ENCODE measurements at regions not wholly inside any gene's neighbourhood (a gene's known extent, or its start where the extent isn't known, plus 50 kb on each side); places are given as distances from the start of the nearest gene placed in this dataset.

DNA sequence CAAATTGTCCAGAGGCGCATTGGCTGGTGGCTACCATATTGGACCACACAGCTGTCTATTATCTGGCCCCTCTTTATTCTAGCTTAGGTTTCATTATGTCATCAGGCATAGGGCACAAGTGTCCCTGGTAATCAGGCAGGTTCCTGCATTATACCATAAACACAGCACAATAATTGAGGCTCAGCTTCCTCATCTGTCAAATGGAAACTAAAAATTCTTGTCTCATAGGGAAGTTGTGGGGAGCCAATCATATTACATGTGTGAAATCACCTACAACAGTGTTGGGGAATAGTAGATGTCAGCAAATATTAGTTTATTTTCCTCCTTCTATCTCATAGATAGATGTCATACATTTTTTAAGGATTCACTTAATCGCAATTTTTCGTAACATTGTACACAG lies 231.0 kb upstream of the SORL1-AS1 start:
- H3K27ac ChIP-seq (ENCODE audit: low read depth in 2 of 2, low read length in 1 of 2) = no peak overlapping the region
- no peak overlapping the region for H3K4me3 ChIP-seq (ENCODE audit: low read depth in 2 of 2, low read length in 1 of 2)
- H3K9ac ChIP-seq = no peak overlapping the region
- POLR2A ChIA-PET = no interaction called here
- H3K4me2 ChIP-seq = no peak overlapping the region
- no peaks in the 10 kb centered on the region for H3K27me3 ChIP-seq (ENCODE audit: insufficient read depth)
- TF ChIP-seq TCF12 (IDR thresholded peaks at IDR 0.05) = no peak
- TF ChIP-seq MEF2A (IDR thresholded peaks at IDR 0.05; ENCODE audit: borderline replicate concordance, low read depth) = no peak
- no peak for TF ChIP-seq NFIC (IDR thresholded peaks at IDR 0.05; ENCODE audit: borderline replicate concordance)
- no peak for TF ChIP-seq MXI1 (IDR thresholded peaks at IDR 0.05; ENCODE audit: low read depth, low read length)
- no peak for TF ChIP-seq FOSL2 (IDR thresholded peaks at IDR 0.05; ENCODE audit: borderline replicate concordance, low read depth)
- no peak for TF ChIP-seq YY1 (IDR thresholded peaks at IDR 0.05; ENCODE audit: low read depth)
- TF ChIP-seq FOXJ3 (CRISPR knock-in tag; IDR thresholded peaks at IDR 0.05) = no peak
- TF ChIP-seq SMC3 (IDR thresholded peaks at IDR 0.05; ENCODE audit: low read depth, low read length) = no peak
- TF ChIP-seq GATA2 (CRISPR knock-in tag; IDR thresholded peaks at IDR 0.05) = no peak
- TF ChIP-seq, protein P1, sequence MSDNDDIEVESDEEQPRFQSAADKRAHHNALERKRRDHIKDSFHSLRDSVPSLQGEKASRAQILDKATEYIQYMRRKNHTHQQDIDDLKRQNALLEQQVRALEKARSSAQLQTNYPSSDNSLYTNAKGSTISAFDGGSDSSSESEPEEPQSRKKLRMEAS (IDR thresholded peaks at IDR 0.05; ENCODE audit: low read depth) = no peak
- no peak for TF ChIP-seq RXRA (IDR thresholded peaks at IDR 0.05; ENCODE audit: borderline replicate concordance, low read depth)
- no peak for TF ChIP-seq SIN3A (IDR thresholded peaks at IDR 0.05; ENCODE audit: borderline replicate concordance, low read depth, low read length)
- no peak for DNase-seq
- H2AFZ ChIP-seq (ENCODE audit: low read depth) = no peak overlapping the region
- no peaks in the 10 kb centered on the region for H3K36me3 ChIP-seq (replicated peaks in 1 of 2; ENCODE audit: control insufficient read depth in 1 of 2, insufficient read depth in 2 of 2, low read length in 1 of 2)
- peaks cover 0 to 7% of the 10 kb centered on the region in 2 experiments; a peak in 1 of 4 replicates for H3K4me1 ChIP-seq (ENCODE audit: control insufficient read depth in 1 of 2, insufficient read depth in 2 of 2, low read depth in 1 of 2, low read length in 1 of 2)
- H4K20me1 ChIP-seq (ENCODE audit: insufficient read depth) = no peaks in the 10 kb centered on the region
- no peaks in the 10 kb centered on the region for H3F3A ChIP-seq (replicated peaks; ENCODE audit: insufficient read depth)
- no peaks in the 10 kb centered on the region for H3K9me2 ChIP-seq
- CTCF ChIA-PET = interaction anchor here (1.0 to 1.2 kb wide), 3 partner anchors 8 to 29 kb away, joined by 3 to 4 read pairs (median 3); no protein-coding TSS in a partner anchor
- no peaks in the 10 kb centered on the region for H3K79me2 ChIP-seq (ENCODE audit: insufficient read depth)
- no peaks in the 10 kb centered on the region for H3K9me3 ChIP-seq
- 95% methylated on average over 3 of the region's 3 CpGs for WGBS (ENCODE audit: low lambda C conversion rate)

Small RNA genes lying in the stretch of these regions (small RNA-seq; reads per million reads assigned to genes)
- 0 to 0.86 (median 0) reads per million in 7 experiments for gene RNU6-256P
